T-helper 17 cell (primary cell): ENCODE measurements at regions not wholly inside any gene's neighbourhood (a gene's known extent, or its start where the extent isn't known, plus 50 kb on each side); places are given as distances from the start of the nearest gene placed in this dataset.
"Not testable (repeated sequence)": the region's sequence is repeated elsewhere in the genome, so short reads cannot be mapped to it uniquely, and the experiment has no call there.

Experiments used
- ATAC-seq: fragments of 150-1000 bp; cut with Tn5 transposase; 2 replicates; pipeline ENCODE4 v1.10.0; 2021; ENCODE audit warnings: mild to moderate bottlenecking, moderate library complexity
- DNase-seq, 3 donors: peaks; one replicate each; pipeline versions ENCODE4 v3.0.0 to v3.0.0-alpha.2; 2020 to 2021
- H3K9me3 ChIP-seq: one replicate; pipeline ENCODE4 v1.7.0; 2013; ENCODE audit warnings: low read length, mild to moderate bottlenecking; ENCODE audit not compliant: control insufficient read depth, poor library complexity, severe bottlenecking
- H3K27ac Mint-ChIP-seq: one replicate; pipeline ENCODE4 v1.8.0; 2022; ENCODE audit warnings: mild to moderate bottlenecking, moderate library complexity, mixed read lengths
- H3K27me3 Mint-ChIP-seq: one replicate; pipeline ENCODE4 v1.8.0; 2022; ENCODE audit warnings: mixed read lengths
- H3K36me3 Mint-ChIP-seq: one replicate; pipeline ENCODE4 v1.8.0; 2022; ENCODE audit warnings: low read depth, mixed read lengths
- H3K4me1 Mint-ChIP-seq: one replicate; pipeline ENCODE4 v1.8.0; 2022; ENCODE audit warnings: mild to moderate bottlenecking, mixed read lengths
- H3K4me3 Mint-ChIP-seq: one replicate; pipeline ENCODE4 v1.8.0; 2022; ENCODE audit warnings: mild to moderate bottlenecking, moderate library complexity, mixed read lengths

- no peaks in the 10 kb centered on the region for H3K36me3 Mint-ChIP-seq
- H3K4me1 Mint-ChIP-seq: peaks cover 6% of the 10 kb centered on the region
- DNase-seq (no peak), ATAC-seq (no peak)
- H3K27me3 Mint-ChIP-seq: no peaks in the 10 kb centered on the region
- H3K4me3 Mint-ChIP-seq: no peak overlapping the region
- H3K9me3 ChIP-seq: no peaks in the 10 kb centered on the region
- no peak overlapping the region for H3K27ac Mint-ChIP-seq
These were observed 648.2 kb downstream of the STK39 start for GRCh38 chr2:167599219-167599618.

- Mint-ChIP-seq H3K4me3 (peak overlapping the region; percentile 13), H3K27me3 (no peaks in the 10 kb centered on the region), H3K4me1 (peaks cover 6% of the 10 kb centered on the region), H3K27ac (no peak overlapping the region), H3K36me3 (no peaks in the 10 kb centered on the region)
- H3K9me3 ChIP-seq: no peaks in the 10 kb centered on the region
- ATAC-seq: no peak
- no peak for DNase-seq
These were observed 651.4 kb downstream of the STK39 start for GRCh38 chr2:167595839-167596471.

DNA sequence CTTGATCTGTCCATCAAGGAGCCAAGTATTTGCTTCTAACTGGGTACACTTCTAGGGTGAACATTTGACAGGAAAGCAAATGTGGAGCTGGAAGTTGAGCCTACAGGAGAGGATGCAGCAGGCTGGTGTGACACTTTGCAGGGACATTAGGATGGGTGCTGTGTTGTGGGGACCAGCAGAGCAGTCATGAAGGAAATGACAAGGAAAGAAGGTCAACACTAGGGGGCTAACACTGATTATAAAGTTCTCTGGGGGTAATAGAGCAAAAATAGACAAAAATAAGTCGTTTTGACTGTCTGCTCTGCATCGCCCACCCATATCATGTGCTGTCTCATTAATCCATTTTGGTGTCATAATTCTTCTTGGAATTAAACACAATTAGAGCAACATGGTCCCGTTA lies 652.4 kb downstream of the STK39 start:
- Mint-ChIP-seq H3K27ac (no peak overlapping the region), H3K27me3 (no peaks in the 10 kb centered on the region), H3K4me3 (no peak overlapping the region), H3K36me3 (no peaks in the 10 kb centered on the region), H3K4me1 (peaks cover 6% of the 10 kb centered on the region)
- DNase-seq (no peak), ATAC-seq (no peak)
- no peaks in the 10 kb centered on the region for H3K9me3 ChIP-seq

GRCh38 chr2:167592441-167592840 lies 655.0 kb downstream of the STK39 start:
- ATAC-seq: no peak
- Mint-ChIP-seq H3K27me3 (no peaks in the 10 kb centered on the region), H3K36me3 (no peaks in the 10 kb centered on the region), H3K27ac (no peak overlapping the region), H3K4me3 (no peak overlapping the region), H3K4me1 (peaks cover 6% of the 10 kb centered on the region)
- no peaks in the 10 kb centered on the region for H3K9me3 ChIP-seq
- no peak for DNase-seq

- no peak overlapping the region for H3K27ac Mint-ChIP-seq
- DNase-seq (no peak), ATAC-seq (no peak)
- H3K4me3 Mint-ChIP-seq: no peak overlapping the region
- no peaks in the 10 kb centered on the region for H3K9me3 ChIP-seq
- no peaks in the 10 kb centered on the region for H3K36me3 Mint-ChIP-seq
- peaks cover 4% of the 10 kb centered on the region for H3K27me3 Mint-ChIP-seq
- H3K4me1 Mint-ChIP-seq: no peaks in the 10 kb centered on the region
These were observed 664.8 kb downstream of the STK39 start for GRCh38 chr2:167582619-167583018.

GRCh38 chr2:167581961-167582574 lies 665.3 kb downstream of the STK39 start:
- Mint-ChIP-seq H3K4me1 (no peaks in the 10 kb centered on the region), H3K4me3 (no peak overlapping the region), H3K27ac (no peak overlapping the region), H3K36me3 (no peaks in the 10 kb centered on the region), H3K27me3 (peaks cover 4% of the 10 kb centered on the region)
- ATAC-seq: no peak
- H3K9me3 ChIP-seq: no peaks in the 10 kb centered on the region
- no peak for DNase-seq

GRCh38 chr2:167579826-167580225 lies 667.6 kb downstream of the STK39 start:
- no peak for ATAC-seq

DNA sequence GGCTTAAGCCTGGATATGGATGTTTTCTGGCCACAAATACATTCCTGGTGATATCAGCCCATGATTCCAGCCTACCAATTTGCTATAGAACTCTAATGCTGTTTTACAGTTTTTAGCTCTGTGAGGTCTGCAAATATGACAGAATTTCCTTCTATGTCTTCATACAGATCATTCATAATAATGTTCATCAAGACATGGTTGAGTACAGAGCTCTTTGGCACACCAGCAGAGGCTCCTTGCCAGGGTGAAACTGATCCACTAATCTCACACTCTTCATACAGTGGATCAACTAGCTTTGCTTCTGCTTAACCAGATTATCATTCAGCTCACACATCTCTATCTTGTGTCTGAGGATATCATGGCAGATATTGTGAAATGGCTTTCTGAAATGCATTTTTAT lies 672.1 kb downstream of the STK39 start:
- no peaks in the 10 kb centered on the region for H3K9me3 ChIP-seq
- ATAC-seq (no peak), DNase-seq (no peak)
- no peaks in the 10 kb centered on the region for H3K36me3 Mint-ChIP-seq
- no peaks in the 10 kb centered on the region for H3K27me3 Mint-ChIP-seq
- H3K4me1 Mint-ChIP-seq: no peaks in the 10 kb centered on the region
- no peak overlapping the region for H3K4me3 Mint-ChIP-seq
- H3K27ac Mint-ChIP-seq: no peak overlapping the region

More at GRCh38 chr2:167579826-167580225, 667.6 kb downstream of the STK39 start:
- H3K36me3 Mint-ChIP-seq: no peaks in the 10 kb centered on the region
- no peak overlapping the region for H3K4me3 Mint-ChIP-seq
- no peak for DNase-seq
- no peaks in the 10 kb centered on the region for H3K4me1 Mint-ChIP-seq
- no peak overlapping the region for H3K27ac Mint-ChIP-seq
- no peaks in the 10 kb centered on the region for H3K9me3 ChIP-seq
- H3K27me3 Mint-ChIP-seq: peaks cover 4% of the 10 kb centered on the region

DNA sequence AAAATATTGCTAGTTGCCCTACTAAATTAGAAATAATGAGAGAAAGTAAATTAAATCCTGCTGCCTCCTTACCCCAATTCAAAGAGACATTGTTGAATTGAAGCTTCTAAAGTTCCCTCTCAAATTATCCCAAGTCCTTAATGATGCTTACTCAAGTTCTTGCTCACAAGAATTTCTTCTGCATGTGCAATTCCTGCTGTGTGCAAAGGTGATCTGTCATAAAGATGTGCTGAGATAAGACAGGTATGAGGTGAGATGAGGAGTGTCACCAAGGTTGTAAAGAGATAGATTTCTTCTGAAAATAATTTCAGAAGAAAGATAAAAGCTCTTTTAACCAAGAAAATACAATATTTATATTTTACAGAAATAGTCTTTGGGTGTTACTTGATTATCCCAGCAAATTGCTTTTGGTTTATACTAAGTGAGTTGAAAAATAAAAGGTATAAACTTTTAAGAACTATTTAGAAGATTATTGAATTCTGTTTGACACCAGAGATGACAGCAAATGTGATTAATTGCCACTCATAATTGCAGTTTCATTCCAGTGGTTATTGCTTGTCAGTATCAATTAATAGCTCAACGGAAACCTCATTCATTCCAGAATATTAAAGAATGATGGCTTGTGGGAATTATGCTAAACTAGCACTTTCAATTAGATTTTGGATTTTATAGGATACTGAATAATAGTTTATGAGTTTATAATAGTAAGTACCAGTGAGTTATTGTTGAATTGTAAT lies 674.3 kb downstream of the STK39 start:
- H3K27ac Mint-ChIP-seq: no peak overlapping the region
- no peaks in the 10 kb centered on the region for H3K4me1 Mint-ChIP-seq
- no peak for ATAC-seq
- H3K36me3 Mint-ChIP-seq: no peaks in the 10 kb centered on the region
- H3K4me3 Mint-ChIP-seq: no peak overlapping the region
- H3K9me3 ChIP-seq: no peaks in the 10 kb centered on the region
- H3K27me3 Mint-ChIP-seq: no peaks in the 10 kb centered on the region
- no peak for DNase-seq

DNA sequence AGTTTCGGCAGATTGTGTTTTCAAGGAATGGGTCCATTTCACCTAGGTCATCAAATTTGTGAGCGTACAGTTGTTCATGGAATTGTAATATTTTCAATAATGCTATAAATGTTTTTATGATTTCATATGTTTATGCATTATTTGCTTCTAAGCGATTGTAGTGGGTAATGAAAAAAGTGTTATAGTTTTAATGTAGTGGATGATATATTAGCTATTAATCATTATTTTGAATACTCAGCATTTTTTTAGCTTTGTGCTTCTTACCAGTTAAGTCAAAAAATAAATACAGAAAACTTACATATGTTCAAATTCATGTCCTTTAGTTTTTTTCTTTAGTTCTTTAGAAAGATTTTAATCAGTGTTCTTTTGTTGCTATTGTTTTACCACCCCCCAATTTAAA lies 677.0 kb downstream of the STK39 start:
- DNase-seq (no peak), ATAC-seq (no peak)
- H3K27ac Mint-ChIP-seq: no peak overlapping the region
- no peak overlapping the region for H3K4me3 Mint-ChIP-seq
- H3K9me3 ChIP-seq: no peaks in the 10 kb centered on the region
- no peaks in the 10 kb centered on the region for H3K36me3 Mint-ChIP-seq
- no peaks in the 10 kb centered on the region for H3K4me1 Mint-ChIP-seq
- H3K27me3 Mint-ChIP-seq: no peaks in the 10 kb centered on the region

DNA sequence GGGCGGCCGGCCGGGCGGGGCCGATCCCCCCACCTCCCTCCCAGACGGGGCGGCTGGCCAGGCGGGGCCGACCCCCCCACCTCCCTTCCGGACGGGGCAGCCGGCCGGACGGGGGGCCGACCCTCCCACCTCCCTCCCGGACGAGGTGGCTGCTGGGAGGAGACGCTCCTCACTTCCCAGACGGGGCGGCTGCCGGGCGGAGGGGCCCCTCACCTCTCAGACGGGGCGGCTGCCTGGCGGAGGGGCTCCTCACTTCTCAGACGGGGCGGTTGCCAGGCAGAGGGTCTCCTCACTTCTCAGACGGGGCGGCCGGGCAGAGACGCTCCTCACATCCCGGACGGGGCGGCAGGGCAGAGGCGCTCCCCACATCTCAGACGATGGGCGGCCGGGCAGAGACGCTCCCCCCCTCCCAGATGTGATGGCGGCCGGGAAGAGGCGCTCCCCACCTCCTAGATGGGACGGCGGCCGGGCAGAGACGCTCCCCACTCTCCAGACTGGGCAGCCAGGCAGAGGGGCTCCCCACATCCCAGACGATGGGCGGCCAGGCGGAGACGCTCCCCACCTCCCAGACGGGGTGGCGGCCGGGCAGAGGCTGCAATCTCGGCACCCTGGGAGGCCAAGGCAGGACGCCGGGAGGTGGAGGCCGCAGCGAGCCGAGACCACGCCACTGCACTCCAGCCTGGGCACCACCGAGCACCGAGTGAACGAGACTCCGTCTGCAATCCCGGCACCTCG lies 675.8 kb downstream of the XIRP2 start:
- ATAC-seq, DNase-seq: not testable (repeated sequence)

DNA sequence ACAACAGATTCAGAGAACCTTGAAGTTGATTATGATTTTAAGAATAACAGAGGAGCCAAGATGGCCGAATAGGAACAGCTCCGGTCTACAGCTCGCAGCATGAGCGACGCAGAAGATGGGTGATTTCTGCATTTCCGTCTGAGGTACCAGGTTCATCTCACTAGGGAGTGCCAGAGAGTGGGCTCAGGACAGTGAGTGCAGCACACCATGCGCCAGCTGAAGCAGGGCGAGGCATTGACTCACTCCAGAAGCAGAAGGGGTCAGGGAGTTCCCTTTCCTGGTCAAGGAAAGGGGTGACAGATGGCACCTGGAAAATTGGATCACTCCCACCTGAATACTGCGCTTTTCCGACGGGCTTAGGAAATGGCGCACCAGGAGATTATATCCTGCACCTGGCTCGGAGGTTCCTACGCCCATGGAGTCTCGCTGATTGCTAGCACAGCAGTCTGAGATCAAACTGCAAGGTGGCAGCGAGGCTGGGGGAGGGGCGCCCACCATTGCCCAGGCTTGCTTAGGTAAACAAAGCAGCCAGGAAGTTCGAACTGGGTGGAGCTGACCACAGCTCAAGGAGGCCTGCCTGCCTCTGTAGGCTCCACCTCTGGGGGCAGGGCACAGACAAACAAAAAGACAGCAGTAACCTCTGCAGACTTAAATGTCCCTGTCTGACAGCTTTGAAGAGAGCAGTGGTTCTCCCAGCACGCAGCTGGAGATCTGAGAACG lies 670.2 kb downstream of the XIRP2 start:
- not testable (repeated sequence) for H3K36me3 Mint-ChIP-seq, ATAC-seq, H3K4me1 Mint-ChIP-seq, H3K27me3 Mint-ChIP-seq, H3K9me3 ChIP-seq, H3K27ac Mint-ChIP-seq, DNase-seq, H3K4me3 Mint-ChIP-seq

More for the DNA sequence above, 675.8 kb downstream of the XIRP2 start:
- H3K27me3 Mint-ChIP-seq, H3K9me3 ChIP-seq, H3K4me3 Mint-ChIP-seq, H3K36me3 Mint-ChIP-seq, H3K27ac Mint-ChIP-seq, H3K4me1 Mint-ChIP-seq: not testable (repeated sequence)
